ENCODE measurements at regions not wholly inside any gene's neighbourhood (a gene's known extent, or its start where the extent isn't known, plus 50 kb on each side); places are given as distances from the start of the nearest gene placed in this dataset.

GRCh38 chr12:111107392-111108178, 187.2 kb upstream of the MYL2 start:
- TF ChIP-seq CTCF (conservative IDR thresholded peaks at IDR 0.05) = no peak
- TF ChIP-seq ZFX (IDR thresholded peaks at IDR 0.05) = no peak
